ENCODE measurements at regions not wholly inside any gene's neighbourhood (a gene's known extent, or its start where the extent isn't known, plus 50 kb on each side); places are given as distances from the start of the nearest gene placed in this dataset.

GRCh38 chr9:74245866-74246497 lies 251.2 kb upstream of the RORB start:
- Histone ChIP-seq H3K27ac (no peak overlapping the region), H3K4me3 (no peak overlapping the region)

GRCh38 chr9:74255489-74255984 lies 241.6 kb upstream of the RORB start:
- Histone ChIP-seq H3K27ac (no peak overlapping the region), H3K4me3 (no peak overlapping the region)

DNA sequence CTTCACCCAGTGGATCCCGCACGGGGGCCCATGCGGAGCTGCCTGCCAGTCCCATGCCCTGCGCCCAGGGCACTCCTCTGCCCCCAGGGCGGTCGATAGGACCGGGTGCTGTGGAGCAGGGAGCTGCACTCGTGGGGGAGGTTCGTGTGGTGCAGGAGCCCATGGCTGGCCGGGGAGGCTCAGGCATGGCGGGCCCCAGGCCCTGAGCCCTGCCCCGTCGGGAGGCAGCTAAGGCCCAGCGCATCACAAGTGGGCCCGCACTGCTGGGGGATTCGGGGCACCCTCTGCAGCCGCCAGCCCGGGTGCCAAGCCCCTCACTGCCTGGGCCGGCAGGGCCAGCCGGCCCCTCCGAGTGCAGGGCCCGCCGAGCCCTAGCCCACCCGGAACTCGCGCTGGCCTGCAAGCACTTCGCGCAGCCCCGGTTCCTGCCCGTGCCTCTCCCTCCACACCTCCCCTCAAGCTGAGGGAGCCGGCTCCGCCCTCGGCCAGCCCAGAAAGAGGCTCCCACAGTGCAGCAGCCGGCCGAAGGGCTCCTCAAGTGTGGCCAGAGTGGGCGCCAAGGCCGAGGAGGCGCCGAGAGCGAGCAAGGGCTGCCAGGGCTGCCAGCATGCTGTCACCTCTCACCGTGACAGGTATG lies 221.1 kb upstream of the RORB start:
- H3K4me3 ChIP-seq = no peak overlapping the region
- H3K27ac ChIP-seq = no peak overlapping the region

DNA sequence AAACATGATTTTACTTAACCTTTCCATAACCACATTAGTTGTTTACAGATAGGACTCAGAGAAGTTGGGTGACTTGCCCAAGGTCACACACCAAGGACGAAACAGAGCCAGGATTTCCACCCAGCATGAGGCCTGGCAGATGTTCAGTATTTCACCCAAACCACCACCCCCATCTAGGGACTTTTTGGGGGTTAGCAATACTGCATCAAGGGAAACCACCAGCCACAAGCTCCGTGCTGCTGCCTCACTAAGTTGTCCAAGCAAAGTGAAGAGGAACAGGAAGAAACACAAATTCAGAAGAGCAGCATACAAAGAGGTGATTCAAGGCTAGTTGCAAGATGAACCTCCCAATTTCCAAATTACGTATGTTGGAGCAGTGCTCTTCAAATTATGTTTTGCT lies 219.6 kb upstream of the RORB start:
- Histone ChIP-seq H3K27ac (no peak overlapping the region), H3K4me3 (no peak overlapping the region)

DNA sequence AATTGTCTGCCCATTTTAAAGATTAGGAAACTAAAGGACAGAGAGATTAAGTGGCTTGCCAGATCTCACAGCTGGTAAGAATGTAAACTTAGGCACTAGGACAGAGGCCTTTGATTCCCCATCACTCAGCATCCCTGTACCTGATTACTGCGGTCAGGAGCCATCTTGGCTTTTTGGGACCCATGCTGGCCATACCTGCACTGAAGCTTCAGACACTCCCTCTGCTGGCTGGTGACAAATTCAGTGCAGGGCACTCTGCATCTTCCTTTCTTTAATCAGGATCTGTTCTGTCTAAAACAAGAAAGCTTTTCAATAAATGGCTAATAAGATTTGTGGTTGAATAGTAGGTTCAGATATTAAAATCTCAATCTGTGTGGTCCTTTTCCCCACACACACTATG lies 215.5 kb upstream of the RORB start:
- Histone ChIP-seq H3K4me3 (no peak overlapping the region), H3K27ac (no peak overlapping the region)

GRCh38 chr9:74282526-74283253 lies 214.4 kb upstream of the RORB start:
- Histone ChIP-seq H3K4me3 (no peak overlapping the region), H3K27ac (no peak overlapping the region)

- no peak overlapping the region for H3K27ac ChIP-seq
- no peak overlapping the region for H3K4me3 ChIP-seq
Measured at GRCh38 chr9:74284581-74285450, 212.3 kb upstream of the RORB start.

- Histone ChIP-seq H3K27ac (no peak overlapping the region), H3K4me3 (no peak overlapping the region)
Measured at GRCh38 chr9:74293479-74293878, 203.7 kb upstream of the RORB start.

DNA sequence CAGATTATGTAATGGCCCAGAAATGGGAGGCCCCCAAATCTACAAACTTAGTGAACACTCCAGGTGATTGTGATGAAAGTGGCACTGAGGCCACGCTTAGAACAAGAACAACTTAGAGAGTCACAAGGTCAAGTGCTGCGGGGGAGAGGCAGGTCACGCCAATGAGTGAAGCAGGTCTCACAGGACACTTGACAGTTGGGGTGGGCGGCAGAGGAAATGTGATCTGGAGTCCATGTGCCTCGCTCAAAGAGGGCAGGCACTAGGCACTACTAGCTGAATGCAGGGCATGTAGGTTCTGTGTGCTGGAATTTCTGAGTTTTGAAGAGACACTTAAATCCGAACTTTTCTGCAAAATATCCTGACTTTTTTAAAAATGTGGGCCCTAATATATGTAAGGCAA lies 193.2 kb upstream of the RORB start:
- Histone ChIP-seq H3K27ac (no peak overlapping the region), H3K4me3 (no peak overlapping the region)

GRCh38 chr9:74304598-74304997 lies 192.5 kb upstream of the RORB start:
- Histone ChIP-seq H3K27ac (no peak overlapping the region), H3K4me3 (no peak overlapping the region)

DNA sequence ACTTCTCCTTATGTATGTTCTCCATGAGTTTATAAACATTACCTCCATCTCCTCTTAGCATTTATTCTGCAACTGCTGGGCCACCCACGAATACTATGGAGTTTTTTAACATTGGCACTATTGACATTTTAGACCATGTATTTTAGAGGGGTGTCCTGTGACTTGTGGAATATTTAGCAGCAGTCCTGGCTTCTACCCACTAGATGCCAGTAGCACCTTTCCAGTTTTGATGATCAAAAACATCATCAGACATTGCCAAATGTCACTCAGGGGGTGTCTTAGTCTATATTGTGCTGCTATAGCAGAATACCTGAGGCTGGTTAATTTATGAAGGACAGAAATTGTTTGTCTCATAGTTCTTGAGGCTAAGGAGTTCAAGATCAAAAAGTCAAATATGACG lies 187.5 kb upstream of the RORB start:
- H3K27ac ChIP-seq = no peak overlapping the region
- H3K4me3 ChIP-seq = no peak overlapping the region

DNA sequence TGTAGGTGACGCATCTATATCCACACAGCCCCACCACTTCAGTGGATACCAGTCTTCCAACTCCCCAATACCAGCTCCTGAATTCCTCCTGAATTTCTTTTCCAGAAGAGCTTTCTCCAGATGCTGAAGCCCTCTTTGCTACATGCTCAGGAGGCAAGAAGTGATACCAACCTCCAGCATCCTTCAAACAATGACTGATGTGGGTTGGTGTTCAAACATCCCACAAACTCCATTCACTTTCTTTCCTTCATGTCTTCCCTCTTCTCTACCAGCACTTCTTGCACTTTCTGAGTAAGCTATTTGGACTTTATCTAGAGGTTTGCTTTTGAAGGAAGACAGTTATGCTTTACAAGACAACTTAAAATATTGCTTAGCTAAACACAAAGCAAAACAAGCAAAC lies 179.9 kb upstream of the RORB start:
- Histone ChIP-seq H3K4me3 (no peak overlapping the region), H3K27ac (no peak overlapping the region)

DNA sequence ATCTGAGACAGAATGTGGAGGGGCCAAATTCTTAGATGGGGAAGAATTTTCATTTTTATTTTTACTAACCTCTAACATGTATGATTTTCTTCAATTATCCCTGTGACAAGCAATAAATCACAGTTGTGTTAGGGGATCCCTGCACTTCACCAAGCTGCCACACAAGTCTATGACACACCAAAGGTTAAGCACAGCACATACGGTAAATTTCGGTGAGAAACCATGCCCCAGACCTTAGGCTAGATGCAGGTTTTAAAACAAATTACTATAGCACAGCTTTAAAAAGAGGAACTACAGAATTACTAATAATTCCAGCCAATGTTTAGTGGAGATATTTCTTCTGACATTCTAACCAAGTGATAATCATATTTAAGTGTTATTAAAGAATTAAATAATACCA lies 175.7 kb upstream of the RORB start:
- Histone ChIP-seq H3K27ac (no peak overlapping the region), H3K4me3 (no peak overlapping the region)

GRCh38 chr9:74322661-74323314 lies 174.3 kb upstream of the RORB start:
- Histone ChIP-seq H3K4me3 (no peak overlapping the region), H3K27ac (no peak overlapping the region)

GRCh38 chr9:74330487-74331214 lies 166.5 kb upstream of the RORB start:
- no peak overlapping the region for H3K4me3 ChIP-seq

DNA sequence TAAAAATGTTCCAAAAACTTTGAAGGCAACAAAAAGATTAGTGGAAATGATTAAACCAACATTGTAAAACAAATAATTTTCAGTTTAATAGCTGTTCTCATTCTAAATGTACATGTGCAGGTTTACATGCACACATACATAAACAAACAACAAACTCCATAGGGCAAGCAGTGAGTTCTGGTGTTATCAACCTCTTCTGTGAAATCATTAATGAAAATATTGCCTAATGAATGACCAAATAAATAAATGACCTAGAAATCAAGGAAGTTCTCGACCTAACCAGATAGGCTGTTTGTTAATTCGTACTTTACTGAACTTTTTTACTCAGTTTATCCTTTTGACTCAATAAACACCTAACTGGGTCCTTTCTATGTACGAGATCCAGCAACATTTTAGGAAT lies 165.5 kb upstream of the RORB start:
- Histone ChIP-seq H3K4me3 (no peak overlapping the region), H3K27ac (no peak overlapping the region)

More at GRCh38 chr9:74330487-74331214, 166.5 kb upstream of the RORB start:
- no peak overlapping the region for H3K27ac ChIP-seq

DNA sequence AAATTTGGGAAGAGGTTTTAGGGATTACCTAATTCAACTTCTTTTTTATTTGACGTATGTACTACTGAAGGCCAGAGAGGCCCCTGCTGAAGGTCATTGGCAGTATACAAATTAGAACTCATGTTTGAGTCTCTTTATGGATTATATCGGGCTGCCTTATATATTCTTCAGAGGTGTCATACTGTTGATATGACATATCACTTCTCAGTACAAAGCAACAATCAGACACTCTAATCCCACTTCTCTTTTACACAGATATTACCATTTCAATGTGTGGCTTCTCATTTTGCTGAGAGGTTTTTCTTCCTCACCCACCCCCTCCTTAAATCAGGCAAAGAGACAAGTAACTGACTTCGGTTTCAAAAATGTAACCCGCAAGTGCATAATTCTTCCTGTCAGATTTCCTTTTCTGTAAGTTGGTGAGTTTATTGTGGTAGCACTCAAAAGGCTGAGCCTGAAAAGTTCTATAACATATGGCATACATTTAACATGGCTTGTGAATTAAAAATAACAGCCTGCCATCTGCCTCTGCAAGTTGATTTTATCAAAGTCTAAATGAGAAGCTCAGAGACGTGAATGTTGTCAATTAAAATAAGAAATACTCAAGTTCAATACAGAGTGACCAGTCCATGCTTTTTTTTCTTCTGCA lies 163.6 kb upstream of the RORB start:
- no peak overlapping the region for H3K27ac ChIP-seq

DNA sequence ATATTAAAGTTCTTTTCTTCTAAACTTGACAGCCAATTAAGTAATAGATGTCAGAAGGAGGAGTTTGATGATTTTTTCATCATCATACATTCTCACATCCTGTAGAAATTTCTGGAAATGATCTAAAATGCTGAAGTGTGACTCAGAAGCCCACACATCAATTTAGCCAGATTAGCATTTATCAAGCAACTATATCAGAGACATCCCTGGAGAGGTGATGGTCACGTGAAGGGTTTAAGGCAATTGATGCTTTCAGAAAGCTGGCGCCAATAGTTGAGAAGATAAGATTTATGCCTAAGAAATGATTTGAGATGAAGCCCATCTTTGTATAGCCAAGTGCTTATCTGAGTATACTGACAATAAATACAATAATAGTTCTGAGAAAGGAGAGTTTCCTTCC lies 162.9 kb upstream of the RORB start:
- no peak overlapping the region for H3K4me3 ChIP-seq
- H3K27ac ChIP-seq = no peak overlapping the region

More for the DNA sequence above, 163.6 kb upstream of the RORB start:
- H3K4me3 ChIP-seq = no peak overlapping the region

GRCh38 chr9:74336161-74336560 lies 161.0 kb upstream of the RORB start:
- no peak overlapping the region for H3K4me3 ChIP-seq
- H3K27ac ChIP-seq = no peak overlapping the region

All from skin epidermis (tissue), 12 donors.